Islet of Langerhans (tissue), 1 donor: ENCODE measurements at regions not wholly inside any gene's neighbourhood (a gene's known extent, or its start where the extent isn't known, plus 50 kb on each side); places are given as distances from the start of the nearest gene placed in this dataset.
"Not testable (repeated sequence)": the region's sequence is repeated elsewhere in the genome, so short reads cannot be mapped to it uniquely, and the experiment has no call there.

Source experiments
- FAIRE-seq: peaks from one replicate; lab custom pipeline; 2011; peaks lifted over from hg19 to GRCh38; lab: Jason Lieb, UNC

DNA sequence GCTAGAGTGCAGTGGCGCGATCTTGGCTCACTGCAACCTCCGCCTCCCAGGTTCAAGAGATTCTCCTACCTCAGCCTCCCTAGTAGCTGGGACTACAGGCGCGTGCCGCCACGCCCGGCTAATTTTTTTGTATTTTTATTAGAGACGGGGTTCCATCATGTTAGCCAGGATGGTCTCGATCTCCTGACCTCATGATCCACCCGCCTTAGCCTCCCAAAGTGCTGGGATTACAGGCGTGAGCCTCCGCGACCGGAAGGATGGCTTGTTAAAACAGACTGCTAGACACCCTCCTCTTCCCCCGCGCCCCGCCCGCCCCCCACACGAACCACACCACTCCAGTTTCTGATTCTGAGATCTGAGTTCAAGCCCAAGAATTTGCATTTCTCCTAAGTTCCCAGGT lies 71.2 kb upstream of the ZNF184 start:
- not testable (repeated sequence) for FAIRE-seq

DNA sequence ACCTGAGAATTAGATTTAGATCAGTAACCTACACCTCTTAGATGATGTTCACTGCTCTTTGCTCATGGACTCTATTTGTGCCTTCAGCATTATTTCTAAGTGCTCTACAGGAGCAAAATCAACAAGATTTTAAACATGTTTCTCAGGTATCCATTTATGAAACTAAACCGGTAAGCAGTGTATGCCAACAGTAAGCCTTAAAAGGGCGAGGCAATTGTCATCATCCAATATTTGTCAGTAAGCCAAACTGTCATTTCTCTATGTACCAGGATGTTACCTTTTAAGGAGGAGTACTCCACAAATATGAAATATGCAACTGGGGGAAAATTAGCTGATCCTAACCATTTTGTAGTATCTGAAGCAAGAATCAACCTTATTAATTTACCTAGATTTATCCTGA lies 69.6 kb upstream of the ZNF184 start:
- no peak for FAIRE-seq

DNA sequence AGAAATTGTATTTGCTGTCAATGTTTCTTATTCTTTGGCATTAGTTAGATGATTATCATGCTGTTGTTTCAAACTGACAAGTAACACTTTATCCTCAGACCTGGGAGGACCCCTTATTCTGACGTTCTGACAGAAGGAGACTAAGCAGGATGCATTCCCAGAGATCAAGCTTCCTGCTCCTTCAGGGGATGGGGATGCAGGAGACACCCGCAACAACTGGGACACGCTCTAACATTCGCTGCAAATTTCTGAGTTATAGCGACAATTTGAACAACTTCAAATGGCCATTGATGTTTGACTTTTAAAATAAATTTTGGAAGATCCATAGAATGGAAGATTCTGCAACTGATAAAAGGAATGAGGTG lies 69.0 kb upstream of the ZNF184 start:
- FAIRE-seq = no peak

DNA sequence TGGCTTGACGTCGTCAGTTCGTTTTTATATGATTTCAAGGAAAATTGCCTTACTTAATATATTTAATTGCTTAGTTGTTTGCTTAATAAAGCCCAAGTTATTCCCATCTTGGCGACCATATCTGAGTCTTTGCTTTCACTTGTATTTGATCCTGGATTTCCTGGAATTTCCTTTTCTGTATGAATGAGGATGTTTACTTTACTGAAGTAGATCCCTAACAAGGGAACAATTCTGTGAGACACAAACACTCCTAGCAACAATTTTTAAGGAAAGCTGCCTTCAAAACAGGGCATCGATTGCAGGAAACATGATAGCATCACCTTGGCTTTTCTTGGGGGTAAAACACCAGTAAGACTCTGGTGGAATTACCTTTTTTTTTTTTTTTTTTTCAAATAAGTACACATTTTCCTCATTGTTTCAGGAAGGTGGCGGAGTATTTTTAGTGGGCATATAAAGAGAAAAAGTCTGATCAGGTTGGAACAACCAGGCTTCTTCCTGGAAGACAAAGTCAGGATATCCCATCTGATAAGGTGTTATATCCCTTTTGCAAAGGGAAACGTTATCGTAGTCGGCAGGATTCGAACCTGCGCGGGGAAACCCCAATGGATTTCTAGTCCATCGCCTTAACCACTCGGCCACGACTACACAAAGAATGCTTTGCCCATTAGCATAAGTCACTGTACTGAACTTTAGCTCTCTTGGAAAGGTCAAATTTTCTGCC lies 68.5 kb upstream of the ZNF184 start:
- no peak for FAIRE-seq

DNA sequence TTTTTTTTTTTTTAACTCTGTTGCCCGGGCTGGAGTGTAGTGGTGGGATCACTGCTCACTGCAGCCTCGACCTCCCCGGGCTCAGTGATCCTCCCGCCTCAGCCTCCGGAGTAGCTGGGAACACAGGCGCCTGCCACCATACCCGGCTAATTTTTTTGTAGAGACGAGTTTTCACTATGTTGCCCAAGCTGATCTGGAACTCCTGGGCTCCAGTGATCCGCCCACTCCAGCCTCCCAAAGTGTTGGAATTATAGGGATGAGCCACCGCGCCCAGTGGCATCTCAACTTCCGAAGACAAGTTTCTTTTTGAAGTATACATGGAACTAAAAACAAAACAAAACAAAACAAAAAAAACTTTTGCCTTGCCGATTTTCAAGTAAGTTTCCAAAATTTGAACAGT lies 66.6 kb upstream of the ZNF184 start:
- FAIRE-seq = no peak

GRCh38 chr6:27532820-27533538 lies 60.1 kb upstream of the ZNF184 start:
- no peak for FAIRE-seq

DNA sequence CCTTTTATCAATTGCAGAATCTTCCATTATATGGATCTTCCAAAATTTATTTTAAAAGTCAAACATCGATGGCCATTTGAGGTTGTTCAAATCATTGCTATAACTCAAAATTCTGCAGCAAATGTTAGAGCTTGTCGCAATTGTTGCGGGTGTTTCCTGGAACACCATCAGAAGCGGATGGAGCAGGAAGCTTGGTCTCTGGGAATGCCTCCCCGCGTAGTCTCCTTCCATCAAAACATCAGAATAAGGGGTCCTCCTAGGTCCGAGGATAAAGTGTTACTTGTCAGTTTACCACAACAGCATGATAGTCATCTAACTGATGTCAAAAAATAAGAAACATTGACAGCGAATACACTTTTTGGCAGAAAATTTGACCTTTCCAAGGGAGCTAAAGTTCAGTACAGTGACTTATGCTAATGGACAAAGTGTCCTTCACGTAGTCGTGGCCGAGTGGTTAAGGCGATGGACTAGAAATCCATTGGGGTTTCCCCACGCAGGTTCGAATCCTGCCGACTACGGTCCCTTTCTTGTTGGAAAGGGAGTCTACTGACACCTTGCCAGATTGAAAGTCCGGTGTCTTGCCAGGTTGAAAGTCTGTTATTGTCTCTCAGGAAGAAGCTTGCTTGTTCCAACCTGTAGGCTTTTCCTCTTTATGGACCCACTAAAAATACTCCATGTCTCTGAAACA lies 59.0 kb upstream of the ZNF184 start:
- no peak for FAIRE-seq

- not testable (repeated sequence) for FAIRE-seq
These were observed 56.9 kb upstream of the ZNF184 start for GRCh38 chr6:27529796-27530195.

- FAIRE-seq = no peak
These were observed 55.8 kb upstream of the ZNF184 start for GRCh38 chr6:27528714-27529113.
